GM21619 (cell line): ENCODE measurements at regions not wholly inside any gene's neighbourhood (a gene's known extent, or its start where the extent isn't known, plus 50 kb on each side); places are given as distances from the start of the nearest gene placed in this dataset.

Experiments used
- ATAC-seq: cut with Tn5 transposase; IDR thresholded peaks from one replicate; pipeline ENCODE4 v1.9.1; 2021; ENCODE audit not compliant: unreplicated experiment

DNA sequence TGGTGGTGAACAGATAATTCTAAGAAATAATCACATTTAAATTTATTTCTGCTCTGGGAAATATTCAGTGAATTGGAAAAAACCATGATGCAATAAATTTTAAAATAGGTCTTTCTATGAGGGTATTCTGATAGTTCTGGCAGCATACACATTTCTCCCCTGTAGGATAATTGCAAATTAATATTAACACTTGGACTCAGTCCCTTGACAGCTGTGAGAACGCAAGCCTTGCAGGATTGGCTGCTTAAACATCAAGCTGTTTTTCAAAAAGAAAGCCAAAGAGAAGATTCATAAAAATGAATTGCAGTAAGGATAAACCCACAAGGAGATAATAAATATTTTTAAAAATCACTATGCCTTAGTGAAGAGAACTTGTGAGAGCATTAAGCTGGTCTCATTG is 180.0 kb downstream of the MTRR start:
- no peak for ATAC-seq

DNA sequence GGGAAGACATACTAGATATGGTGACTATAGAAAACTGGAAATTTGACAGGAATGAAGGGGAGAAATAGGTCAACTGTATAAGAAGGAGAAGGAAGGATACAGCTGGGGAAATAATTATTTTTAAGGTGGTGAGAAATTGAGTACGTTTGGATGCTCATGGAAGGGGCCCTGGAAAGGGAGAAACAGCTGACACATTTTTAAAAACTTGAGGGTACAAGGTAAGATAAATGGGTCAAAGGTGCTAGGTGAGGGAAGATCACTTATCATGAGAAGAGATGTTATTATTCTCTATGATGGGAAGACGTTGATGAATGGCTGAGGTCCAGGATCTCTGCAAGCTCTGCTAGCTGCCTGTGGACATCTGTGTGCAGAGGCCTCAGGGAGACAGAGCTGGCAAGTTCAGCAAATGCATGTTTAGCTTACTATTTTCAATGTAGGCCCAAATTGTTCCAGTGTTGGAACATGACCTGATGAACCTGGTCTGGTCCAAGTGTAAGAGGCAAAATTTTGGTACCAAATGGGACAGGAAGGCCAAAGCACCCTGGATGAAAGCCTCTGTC is 181.7 kb downstream of the MTRR start:
- no peak for ATAC-seq

DNA sequence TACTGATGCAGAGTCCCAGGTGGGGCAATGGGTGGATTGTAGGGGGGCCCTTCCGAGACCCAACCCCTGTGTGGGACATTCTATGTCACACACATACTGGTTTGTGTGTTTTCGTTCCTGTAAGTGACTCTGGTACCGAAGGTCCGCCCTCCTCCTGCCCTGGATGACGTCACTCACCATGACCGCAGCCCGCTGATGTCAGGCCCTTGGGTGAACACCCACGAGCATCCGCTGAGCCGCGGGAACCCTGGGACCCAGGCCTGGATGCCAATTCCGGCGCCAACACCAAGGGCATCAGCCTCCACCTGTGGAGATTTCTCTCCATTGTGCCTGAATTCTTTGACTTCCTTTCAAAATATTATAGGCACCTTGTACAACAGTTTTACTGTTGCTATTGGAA is 184.3 kb downstream of the MTRR start:
- ATAC-seq = no peak

DNA sequence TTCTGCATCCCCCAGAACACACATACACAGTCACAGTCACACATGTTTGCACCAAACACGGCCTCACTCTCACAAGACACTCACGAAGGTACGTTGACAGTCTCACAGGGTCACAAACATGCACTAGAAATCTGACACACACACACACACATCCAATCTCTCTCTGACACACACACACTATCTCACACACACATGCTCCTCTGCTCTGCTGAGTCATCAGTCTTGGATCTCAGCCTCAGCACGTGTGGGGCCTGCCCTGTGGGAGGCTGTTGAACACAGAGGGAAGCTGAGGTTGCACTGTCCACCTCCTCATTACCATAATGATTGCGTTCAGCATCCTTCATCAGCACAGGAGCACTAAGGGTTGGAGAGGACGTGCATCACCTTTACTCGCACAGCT is 188.8 kb downstream of the MTRR start:
- ATAC-seq = no peak

DNA sequence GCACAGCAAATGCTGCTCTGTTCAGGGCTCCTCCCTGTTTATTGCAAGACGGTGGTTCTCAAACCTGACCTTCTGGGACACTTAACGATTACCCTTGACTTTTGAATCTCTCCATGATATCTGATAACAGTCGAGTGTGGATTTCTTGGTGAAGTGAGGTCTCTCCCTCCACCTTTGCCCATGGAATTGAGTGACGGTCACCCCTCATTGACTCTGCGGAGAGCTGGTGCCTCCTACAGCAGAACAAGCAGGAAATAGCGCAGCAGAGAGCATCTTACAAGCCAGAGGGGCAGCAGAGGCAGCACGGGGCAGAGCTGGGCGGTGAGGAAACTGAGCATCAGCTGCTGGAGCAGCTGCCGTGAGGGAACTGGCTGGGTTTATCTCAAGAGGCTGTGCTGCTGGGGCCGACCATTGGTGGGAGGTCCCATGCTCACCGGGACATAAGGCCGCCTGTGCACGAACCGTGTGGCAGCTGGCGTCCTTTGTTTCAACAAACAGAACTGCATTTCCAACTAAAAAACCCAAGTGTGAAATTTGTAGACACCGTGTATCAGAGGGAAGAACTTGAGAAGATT is 189.8 kb downstream of the MTRR start:
- ATAC-seq = no peak

DNA sequence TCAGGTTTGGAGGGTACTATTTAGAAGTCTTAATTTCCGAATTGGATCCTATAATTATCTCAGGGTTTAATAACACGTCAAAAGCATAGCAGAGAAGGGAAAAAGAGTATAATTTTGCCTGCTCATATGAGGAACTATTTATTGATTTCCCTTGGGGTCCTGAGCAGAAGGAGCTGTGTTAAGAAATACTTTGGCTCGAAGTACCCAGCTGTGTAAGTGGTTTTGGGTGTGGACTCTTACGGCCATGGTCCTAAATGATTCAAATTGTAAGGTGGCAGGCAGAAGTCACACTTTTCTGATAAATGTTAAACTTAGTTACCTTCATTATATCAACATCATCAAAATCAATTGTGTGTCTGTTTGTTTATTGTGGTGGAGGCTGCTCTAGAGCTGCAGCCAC is 190.4 kb downstream of the MTRR start:
- no peak for ATAC-seq

DNA sequence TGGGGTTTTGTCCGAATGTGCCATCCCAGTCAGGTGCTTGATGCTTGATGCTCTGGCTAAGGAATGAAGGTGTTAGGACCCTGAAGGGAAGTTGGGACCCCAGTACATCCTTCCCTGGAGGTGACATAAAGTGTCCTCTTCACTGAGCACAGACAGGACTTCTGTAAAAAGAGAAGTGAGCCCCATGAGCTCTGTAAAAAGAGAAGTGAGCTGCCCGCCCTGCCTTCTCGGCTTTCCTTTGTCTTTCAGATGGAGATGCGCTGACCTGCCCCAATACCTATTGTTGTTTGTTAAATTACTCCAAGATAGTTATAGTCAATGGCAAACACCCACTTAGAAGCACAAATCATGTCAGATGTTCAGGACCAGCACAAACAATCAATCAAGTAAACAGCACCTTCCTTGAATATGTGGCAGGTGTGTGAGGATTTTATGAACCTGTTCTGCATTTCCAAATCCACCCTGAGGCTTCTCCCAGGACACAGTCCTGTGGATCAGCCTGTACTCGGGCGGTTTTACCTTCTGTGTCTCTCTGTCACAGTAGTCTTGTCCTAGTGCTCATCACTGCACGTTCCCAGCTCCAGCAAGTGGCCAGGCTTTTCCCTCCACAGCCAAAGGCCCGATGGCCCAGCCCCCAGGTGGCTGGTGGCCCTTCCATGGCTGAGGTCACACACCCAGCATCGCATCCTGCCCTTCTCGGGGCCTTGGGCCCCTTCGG is 191.4 kb downstream of the MTRR start:
- no peak for ATAC-seq

DNA sequence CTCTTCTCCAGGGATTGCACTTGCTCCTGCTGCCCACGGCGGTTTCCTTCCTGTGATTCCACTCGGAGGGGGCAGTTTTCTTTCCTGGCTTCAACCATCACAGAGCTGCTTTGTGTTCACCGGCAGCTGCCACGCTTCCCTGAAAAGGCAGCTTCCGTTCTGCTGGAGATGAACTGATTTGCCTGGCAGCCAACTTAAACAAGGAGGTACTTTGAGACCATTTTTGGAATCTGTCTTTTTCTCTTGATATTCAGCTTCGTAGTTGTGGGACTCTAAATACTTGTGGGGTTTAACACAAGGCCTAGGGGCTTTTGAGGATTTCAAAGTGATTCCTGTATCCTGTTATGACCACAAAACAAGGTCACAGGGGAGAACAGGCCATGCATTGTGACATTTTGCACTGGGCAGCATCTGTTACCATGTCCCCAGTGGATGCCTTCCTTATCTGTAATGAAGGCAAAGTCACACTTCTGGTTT is 192.0 kb downstream of the MTRR start:
- no peak for ATAC-seq

DNA sequence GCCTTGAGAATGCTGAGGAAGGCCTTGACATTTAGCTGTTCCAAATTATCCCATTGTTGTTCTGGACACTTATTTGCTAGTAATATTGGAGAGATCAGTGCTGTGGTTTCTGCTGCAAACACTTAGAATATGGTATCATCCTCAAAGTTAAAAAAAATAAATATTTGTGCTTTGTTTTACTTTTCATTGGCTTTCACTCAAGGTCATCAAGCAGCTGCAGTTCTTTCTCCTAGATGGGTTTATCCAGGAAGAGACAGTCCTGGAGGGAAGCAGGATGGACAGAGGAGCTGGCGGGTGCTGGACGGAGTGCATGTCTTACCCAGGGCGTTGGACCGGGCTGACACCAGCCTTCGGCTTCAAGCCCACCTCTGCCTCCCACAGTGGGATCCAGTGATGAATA is 193.6 kb downstream of the MTRR start:
- ATAC-seq = no peak

DNA sequence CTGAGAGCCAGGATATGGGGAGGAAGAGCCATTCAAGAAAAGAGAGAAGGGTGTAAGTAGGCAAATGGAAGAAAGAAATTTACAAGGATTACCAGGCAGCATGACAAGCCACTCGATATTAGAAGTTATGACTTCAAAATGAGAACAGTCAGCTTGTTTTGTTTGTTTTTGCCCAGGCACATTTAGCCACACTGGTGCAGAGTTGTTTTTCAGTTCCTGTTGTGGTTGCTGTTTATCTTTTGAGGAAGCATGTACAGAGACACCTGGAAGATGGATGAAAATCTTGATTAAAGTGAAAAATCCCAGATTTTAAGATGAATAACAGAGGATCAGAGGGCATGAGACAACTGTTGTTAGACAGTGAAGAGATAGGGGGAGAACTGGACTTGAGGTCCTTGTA is 199.1 kb downstream of the MTRR start:
- no peak for ATAC-seq

DNA sequence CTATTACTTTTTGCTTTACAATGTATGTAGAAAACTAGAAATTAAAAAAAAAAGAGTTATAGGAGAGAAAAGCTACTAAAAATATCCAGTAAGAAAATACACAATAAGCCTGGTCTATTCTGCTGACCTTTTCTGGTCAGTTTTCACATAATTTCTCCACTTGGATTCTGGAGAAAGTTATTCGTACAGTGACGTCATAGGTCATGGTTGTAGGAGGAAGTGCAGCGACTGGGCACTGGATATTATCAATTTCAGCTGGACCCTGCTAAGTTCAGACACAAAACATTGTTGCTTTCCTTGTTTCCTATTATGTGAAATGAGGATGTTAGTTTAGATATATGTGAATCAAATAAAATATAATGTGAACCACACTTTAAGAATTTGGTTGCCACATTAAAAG is 201.2 kb downstream of the MTRR start:
- no peak for ATAC-seq

DNA sequence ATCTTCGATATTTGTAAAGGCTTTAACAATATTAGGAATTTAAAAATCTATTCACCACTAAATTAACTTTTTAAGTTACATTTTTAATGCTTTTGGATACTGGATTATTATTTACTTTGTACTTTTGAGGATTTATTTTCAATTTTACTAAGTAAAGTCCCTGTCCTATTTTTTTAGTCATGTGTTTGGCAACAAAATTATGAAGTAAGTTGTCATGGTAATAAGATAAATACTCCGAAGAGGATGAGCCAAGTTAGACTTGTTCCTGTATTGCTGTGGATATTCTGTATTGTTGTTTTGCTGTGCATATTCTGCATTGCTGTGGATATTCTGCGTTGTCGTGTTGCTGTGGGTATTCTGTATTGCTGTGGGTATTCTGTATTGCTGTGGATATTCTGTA is 210.1 kb downstream of the MTRR start:
- ATAC-seq = no peak

DNA sequence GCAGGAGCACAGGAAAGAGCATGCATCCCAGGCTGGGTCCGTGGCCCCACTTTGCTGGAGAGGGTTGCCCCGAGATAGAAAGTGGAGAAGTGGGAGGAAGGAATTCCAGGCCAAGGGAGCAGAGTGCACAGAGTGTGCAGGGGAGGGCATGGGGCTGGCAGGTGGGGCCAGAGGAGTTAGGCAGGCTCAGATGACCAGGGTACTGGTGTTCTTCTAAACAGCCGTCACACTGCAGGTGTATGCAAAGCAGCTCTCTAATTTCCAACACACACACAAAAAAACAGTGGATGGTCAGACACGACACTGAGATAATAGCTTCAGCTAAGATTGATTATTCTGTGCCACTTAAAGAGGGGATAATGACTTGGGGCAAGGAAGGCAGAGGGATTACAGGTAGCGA is 212.2 kb downstream of the MTRR start:
- ATAC-seq = no peak

DNA sequence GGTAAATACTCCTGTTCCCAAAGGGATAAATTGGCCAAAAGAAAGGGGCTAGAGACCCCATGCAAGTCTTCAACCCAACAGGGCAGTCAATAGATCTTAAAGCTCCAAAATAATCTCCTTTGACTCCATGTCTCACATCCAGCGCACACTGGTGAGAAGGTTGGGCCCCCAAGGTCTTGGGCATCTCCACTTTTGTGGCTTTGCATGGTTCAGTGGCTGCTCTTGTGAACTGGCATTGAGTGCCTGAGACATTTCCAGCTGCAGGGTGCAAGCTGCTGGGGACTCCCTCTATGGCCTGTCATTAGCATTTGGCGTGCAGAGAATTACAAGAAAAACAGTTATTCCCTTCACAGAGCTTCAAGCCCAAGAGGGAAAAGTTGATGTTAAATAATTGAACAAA is 224.7 kb downstream of the MTRR start:
- no peak for ATAC-seq

DNA sequence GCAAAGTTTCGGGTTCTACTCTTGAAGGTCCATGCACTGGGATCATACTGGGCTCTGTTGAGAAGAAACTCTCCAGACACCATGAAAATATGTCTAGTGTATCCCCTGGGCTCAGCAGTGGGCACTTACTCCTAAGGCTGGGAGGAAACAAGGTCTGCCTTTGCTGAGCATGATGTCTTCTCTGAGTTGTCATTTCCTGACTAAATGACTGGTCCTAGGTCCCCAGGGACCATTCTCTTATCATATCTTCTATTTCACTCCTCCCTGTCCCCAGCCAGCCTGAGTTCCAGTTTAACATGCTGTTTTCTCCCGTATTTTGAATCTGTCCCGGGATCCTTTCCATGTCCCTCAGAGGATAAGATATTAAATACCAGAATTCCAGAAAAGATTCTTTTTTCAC is 225.4 kb downstream of the MTRR start:
- no peak for ATAC-seq

DNA sequence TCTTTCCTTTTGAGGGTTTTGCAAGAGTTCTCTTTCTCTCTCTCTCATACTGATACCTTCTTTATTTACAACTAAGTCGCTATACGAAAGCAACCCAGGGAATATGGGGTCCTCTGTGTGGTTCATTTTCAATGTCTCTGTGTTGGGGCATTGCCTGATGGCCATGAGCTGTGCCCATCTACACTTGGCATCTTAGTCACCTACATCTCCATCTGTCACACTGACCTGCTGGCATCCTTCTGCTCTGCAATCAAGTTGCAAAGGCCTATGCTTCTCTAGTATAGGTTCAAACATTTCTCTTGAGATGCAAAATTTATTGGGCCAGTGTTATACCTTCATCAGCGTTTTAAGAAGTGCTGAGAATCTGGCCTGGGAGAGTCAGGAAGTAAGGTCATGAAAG is 228.2 kb downstream of the MTRR start:
- no peak for ATAC-seq

DNA sequence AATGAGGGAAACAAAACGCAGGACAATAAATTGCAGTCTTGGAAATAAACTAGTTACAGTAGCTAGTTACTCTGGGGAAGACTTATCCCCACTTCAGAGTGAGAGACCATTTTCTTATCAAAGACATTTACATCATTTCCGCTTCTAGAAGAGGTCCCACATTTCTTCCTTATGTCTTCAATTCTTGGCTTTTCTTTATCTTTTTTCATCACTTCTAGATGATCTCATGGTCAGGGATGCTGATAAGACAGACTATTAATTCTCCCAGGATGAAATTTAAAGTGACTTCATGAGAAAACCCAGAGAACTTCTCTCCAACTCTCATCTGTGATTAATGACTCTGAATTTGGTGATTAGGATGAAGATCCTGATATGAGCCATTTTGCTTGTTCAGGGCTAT is 229.1 kb downstream of the MTRR start:
- ATAC-seq = no peak

DNA sequence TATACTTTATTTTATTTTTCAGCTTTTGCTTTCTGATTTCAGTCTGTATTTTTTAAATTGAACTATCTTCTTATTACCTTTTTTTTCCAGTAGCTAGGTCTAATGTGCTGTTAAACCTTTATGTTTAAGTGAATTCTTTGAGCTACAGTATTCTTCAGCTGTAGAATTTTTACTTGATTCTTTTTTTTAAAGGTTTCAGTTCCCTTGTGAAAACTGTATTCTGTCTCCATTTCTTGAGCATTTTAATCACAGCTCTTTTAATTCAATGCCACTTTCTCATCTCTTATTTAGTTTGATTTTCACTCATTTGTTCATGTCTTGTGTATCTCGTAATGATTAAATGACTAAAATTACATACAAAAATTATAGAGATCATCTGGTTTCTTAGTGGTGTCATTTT is 233.8 kb downstream of the MTRR start:
- no peak for ATAC-seq

DNA sequence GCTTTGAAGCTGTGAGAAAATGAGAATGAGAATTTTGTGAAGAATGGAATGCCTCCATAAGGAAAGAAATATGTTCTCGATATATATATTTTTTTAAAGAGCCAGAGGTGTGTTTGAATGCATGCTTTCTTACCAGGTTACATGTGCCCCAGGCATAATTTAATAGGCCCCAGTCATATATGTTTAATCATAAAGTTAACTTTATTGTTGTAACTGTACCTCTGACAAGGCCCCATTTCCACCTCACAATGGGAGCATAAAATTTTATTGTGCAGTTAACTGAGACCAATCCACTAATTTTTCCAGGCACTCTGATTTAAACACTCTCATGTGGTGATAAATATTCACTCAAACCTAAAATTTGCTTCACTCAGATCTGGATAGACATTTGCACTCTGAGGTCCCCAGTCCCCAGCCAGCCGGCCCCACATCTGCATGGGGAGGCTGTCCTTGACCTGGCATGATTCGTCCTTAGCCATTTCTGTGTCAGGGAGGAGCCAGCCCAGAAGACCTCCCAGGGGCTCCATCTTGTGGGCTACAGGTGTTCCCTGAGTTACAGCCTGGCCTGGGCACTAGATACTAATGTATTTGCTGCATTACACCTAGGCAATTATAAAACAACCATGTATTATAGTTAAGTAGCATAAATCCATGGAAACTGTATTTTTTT is 245.8 kb downstream of the MTRR start:
- no peak for ATAC-seq

DNA sequence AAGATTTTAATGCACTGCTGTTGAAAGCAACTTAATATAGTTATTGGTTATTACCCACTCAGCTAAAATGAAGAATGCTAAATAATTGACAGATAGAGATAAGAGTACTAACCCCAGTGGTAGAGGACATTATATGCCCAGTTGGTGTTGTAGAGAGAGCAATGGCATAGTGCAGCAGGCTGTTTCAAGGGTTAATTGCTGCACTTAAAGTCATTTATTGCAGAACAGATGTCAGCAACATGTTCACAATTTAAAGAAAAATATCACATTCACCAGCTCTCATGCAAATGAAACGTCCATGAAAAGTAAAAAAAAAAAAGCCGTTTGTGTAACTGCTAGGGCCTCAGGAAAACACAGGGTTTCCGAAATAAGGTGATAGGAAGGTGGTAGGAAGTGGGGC is 254.6 kb downstream of the MTRR start:
- no peak for ATAC-seq

DNA sequence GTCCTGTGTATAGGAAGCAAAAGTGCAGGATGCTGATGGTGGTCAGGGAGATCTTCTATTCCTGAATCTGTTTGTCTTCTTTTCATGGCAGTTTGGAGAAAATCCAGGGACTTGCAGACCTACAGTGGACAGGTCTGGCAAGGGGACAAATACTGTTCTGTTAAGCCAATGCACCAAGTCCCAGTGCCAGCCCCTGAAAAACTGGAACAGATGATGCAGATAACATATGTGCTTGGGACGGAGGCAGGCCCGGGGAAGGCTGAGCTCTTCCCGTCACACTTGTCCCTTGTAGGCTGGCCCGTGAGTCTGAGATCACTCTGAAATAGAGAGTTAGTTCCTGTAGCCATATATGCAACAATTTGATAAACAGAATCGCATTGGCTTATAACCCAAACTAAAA is 265.7 kb downstream of the MTRR start:
- no peak for ATAC-seq

DNA sequence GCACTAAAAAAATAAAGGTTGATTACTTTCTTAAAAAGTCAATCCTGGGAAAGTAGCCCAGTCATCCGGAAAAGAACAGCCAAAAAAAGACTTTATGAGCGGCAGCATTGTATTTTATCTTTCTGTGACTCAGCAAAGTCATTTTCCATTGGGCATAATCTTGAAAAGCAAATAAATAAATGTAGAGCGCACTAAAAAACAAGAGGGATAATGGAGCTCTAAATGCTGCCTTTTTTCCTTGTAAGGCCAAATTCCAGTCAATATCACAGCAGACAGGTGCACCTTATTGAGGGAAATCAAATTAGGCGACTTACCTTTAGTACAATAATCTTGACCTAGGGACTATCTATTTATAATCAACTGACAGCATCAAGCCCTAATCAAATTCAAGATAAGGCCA is 266.8 kb downstream of the MTRR start:
- no peak for ATAC-seq
